ENCODE measurements at regions not wholly inside any gene's neighbourhood (a gene's known extent, or its start where the extent isn't known, plus 50 kb on each side); places are given as distances from the start of the nearest gene placed in this dataset.

- no peak overlapping the region for H3K27ac ChIP-seq (ENCODE audit: low read length)
- H3K36me3 ChIP-seq (ENCODE audit: control insufficient read depth, low read depth, low read length), result no peaks in the 10 kb centered on the region
- no peak overlapping the region for H3K4me3 ChIP-seq (ENCODE audit: low read length)
- peaks cover 26% of the 10 kb centered on the region for H3K4me1 ChIP-seq (ENCODE audit: control insufficient read depth, low read depth, low read length)
- no peaks in the 10 kb centered on the region for H3K27me3 ChIP-seq (ENCODE audit: control insufficient read depth, insufficient read depth, low read length)
- H3K9me3 ChIP-seq (ENCODE audit: control insufficient read depth, low read depth, low read length), result no peaks in the 10 kb centered on the region
- H3K9ac ChIP-seq (ENCODE audit: low read length), result no peak overlapping the region
These were observed 478.6 kb downstream of the SHQ1 start for GRCh38 chr3:72369681-72370080.

DNA sequence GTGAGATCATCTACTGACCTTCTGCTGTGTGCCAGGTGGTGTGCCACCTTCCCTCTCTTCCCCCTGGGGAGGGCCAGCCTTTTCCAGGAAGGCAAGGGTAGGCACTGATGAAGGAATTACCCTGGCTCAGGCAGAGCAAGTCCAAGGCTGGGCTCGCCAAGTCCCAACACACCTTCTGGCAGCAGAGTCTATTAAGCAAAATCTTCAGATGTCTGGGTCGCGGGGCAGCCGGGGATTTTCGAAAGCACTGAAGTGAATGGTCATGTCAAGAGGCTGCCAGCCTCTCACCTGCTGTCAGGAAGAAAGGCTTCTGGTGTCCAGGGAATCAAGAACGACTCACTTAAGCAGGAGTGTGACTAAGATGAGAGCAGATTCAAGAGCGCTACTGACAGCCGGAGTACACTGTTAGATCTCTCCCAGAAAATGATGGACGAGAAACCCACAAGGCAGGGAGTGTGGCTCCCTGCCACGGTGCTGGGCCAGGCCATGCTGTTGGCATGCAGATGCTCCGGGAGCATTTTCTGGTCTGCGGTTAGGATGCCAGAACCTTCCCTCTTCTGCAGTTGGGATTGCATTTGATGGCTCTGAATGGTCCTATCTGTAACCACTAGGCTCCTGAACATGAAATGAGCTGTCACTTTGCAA lies 479.8 kb downstream of the SHQ1 start:
- Histone ChIP-seq H3K4me3 (ENCODE audit: low read length) (no peak overlapping the region), H3K36me3 (ENCODE audit: control insufficient read depth, low read depth, low read length) (no peaks in the 10 kb centered on the region), H3K27me3 (ENCODE audit: control insufficient read depth, insufficient read depth, low read length) (no peaks in the 10 kb centered on the region), H3K9ac (ENCODE audit: low read length) (no peak overlapping the region), H3K27ac (ENCODE audit: low read length) (no peak overlapping the region), H3K9me3 (ENCODE audit: control insufficient read depth, low read depth, low read length) (no peaks in the 10 kb centered on the region), H3K4me1 (ENCODE audit: control insufficient read depth, low read depth, low read length) (peaks cover 15% of the 10 kb centered on the region)

DNA sequence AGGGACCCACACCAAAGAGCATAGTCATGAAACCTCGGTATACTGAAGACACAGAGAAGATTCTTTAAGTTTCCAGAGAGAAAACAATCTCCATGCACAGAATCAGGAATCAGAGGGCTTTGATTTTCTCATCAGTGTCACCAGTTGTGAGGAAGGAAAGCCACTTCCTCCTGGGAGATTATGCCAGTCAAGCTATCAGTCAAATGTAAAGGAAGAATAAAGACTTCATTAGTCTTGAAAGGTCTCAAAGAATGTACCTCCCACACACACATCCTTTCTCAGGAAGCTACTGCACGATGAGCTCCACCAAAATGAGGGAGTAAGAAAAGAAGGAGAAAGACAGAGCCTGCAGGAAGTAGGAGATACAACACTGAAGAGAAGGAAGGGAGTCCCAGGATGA lies 486.3 kb downstream of the SHQ1 start:
- H3K4me3 ChIP-seq (ENCODE audit: low read length), result no peak overlapping the region
- H3K9ac ChIP-seq (ENCODE audit: low read length), result no peak overlapping the region
- H3K36me3 ChIP-seq (ENCODE audit: control insufficient read depth, low read depth, low read length), result no peaks in the 10 kb centered on the region
- no peaks in the 10 kb centered on the region for H3K9me3 ChIP-seq (ENCODE audit: control insufficient read depth, low read depth, low read length)
- no peaks in the 10 kb centered on the region for H3K27me3 ChIP-seq (ENCODE audit: control insufficient read depth, insufficient read depth, low read length)
- no peak overlapping the region for H3K27ac ChIP-seq (ENCODE audit: low read length)
- no peaks in the 10 kb centered on the region for H3K4me1 ChIP-seq (ENCODE audit: control insufficient read depth, low read depth, low read length)

DNA sequence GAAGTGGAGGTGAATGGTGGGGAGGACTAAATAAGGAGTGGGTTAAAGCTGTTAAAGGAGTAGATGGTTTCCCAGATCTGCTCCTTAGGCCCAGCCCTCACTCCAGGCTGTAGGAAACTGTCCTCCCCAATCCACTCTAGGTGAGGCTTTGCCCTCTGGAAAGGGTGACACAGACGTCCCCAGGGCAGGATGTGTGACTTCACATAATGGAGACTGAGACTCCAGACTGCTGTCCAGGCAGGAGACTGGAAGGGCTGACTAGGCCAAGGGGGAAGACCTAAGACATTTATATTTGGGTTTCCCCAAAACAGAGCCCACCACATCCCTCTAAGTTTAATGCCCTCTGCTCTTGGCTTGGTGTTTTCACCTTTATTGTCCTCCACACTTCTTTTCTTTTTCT lies 488.5 kb downstream of the SHQ1 start:
- H3K4me1 ChIP-seq (ENCODE audit: control insufficient read depth, low read depth, low read length), result no peaks in the 10 kb centered on the region
- no peak overlapping the region for H3K9ac ChIP-seq (ENCODE audit: low read length)
- no peaks in the 10 kb centered on the region for H3K36me3 ChIP-seq (ENCODE audit: control insufficient read depth, low read depth, low read length)
- H3K27ac ChIP-seq (ENCODE audit: low read length), result no peak overlapping the region
- H3K4me3 ChIP-seq (ENCODE audit: low read length), result no peak overlapping the region
- H3K9me3 ChIP-seq (ENCODE audit: control insufficient read depth, low read depth, low read length), result no peaks in the 10 kb centered on the region
- no peaks in the 10 kb centered on the region for H3K27me3 ChIP-seq (ENCODE audit: control insufficient read depth, insufficient read depth, low read length)

GRCh38 chr3:72355168-72355567 lies 493.1 kb downstream of the SHQ1 start:
- no peak overlapping the region for H3K4me3 ChIP-seq (ENCODE audit: low read length)

DNA sequence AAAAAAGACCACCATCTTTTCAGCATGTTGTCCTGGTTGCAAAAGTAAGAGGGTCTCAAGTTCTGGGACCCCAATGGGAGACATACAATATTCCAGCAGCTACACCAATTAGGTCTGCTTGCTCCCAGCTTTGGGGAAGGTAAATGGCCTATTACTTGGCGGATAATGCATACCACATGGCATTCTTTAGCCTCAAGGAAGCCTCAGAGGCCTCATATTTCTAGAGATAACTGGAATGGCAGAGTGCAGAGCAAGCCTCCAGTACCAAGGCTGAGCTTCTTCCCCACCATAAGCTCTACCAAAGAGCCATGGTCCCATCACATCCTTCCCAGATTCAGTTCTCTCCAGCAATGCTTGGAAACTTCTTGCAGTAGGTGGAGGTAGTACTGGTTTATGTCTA lies 493.8 kb downstream of the SHQ1 start:
- Histone ChIP-seq H3K27ac (ENCODE audit: low read length) (no peak overlapping the region), H3K36me3 (ENCODE audit: control insufficient read depth, low read depth, low read length) (no peaks in the 10 kb centered on the region), H3K9ac (ENCODE audit: low read length) (no peak overlapping the region), H3K4me1 (ENCODE audit: control insufficient read depth, low read depth, low read length) (no peaks in the 10 kb centered on the region), H3K4me3 (ENCODE audit: low read length) (no peak overlapping the region), H3K27me3 (ENCODE audit: control insufficient read depth, insufficient read depth, low read length) (no peaks in the 10 kb centered on the region), H3K9me3 (ENCODE audit: control insufficient read depth, low read depth, low read length) (no peaks in the 10 kb centered on the region)

More at GRCh38 chr3:72355168-72355567, 493.1 kb downstream of the SHQ1 start:
- no peaks in the 10 kb centered on the region for H3K27me3 ChIP-seq (ENCODE audit: control insufficient read depth, insufficient read depth, low read length)
- H3K9me3 ChIP-seq (ENCODE audit: control insufficient read depth, low read depth, low read length), result no peaks in the 10 kb centered on the region
- H3K36me3 ChIP-seq (ENCODE audit: control insufficient read depth, low read depth, low read length), result no peaks in the 10 kb centered on the region
- no peak overlapping the region for H3K27ac ChIP-seq (ENCODE audit: low read length)
- no peak overlapping the region for H3K9ac ChIP-seq (ENCODE audit: low read length)
- no peaks in the 10 kb centered on the region for H3K4me1 ChIP-seq (ENCODE audit: control insufficient read depth, low read depth, low read length)

- Histone ChIP-seq H3K27me3 (ENCODE audit: control insufficient read depth, insufficient read depth, low read length) (no peaks in the 10 kb centered on the region), H3K9me3 (ENCODE audit: control insufficient read depth, low read depth, low read length) (no peaks in the 10 kb centered on the region), H3K4me3 (ENCODE audit: low read length) (no peak overlapping the region), H3K4me1 (ENCODE audit: control insufficient read depth, low read depth, low read length) (no peaks in the 10 kb centered on the region), H3K9ac (ENCODE audit: low read length) (no peak overlapping the region), H3K36me3 (ENCODE audit: control insufficient read depth, low read depth, low read length) (no peaks in the 10 kb centered on the region), H3K27ac (ENCODE audit: low read length) (no peak overlapping the region)
These were observed 494.8 kb downstream of the SHQ1 start for GRCh38 chr3:72353236-72354128.

DNA sequence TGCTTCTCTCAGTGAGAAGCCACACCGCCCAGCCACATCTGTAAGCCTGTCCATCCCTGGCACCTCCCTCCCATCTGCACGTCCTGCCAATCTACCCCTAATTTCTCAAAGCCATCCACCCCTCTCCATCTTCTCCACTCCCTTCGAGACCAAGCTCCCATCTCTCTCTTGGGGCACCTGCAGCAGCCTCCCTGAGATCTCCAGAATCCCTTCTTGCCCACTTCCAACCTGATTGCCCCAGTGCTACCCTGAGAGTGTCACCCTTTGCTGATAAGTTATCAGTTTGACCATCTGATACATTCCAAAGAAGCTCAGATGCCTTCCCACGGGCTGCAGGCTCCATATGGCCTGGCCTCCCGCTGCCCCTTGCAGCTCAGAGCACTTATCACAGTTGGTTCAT lies 496.1 kb downstream of the SHQ1 start:
- Histone ChIP-seq H3K4me1 (ENCODE audit: control insufficient read depth, low read depth, low read length) (no peaks in the 10 kb centered on the region), H3K36me3 (ENCODE audit: control insufficient read depth, low read depth, low read length) (no peaks in the 10 kb centered on the region), H3K9ac (ENCODE audit: low read length) (no peak overlapping the region), H3K27me3 (ENCODE audit: control insufficient read depth, insufficient read depth, low read length) (no peaks in the 10 kb centered on the region), H3K27ac (ENCODE audit: low read length) (no peak overlapping the region), H3K4me3 (ENCODE audit: low read length) (no peak overlapping the region), H3K9me3 (ENCODE audit: control insufficient read depth, low read depth, low read length) (no peaks in the 10 kb centered on the region)

GRCh38 chr3:72351536-72351935 lies 496.7 kb downstream of the SHQ1 start:
- no peak overlapping the region for H3K9ac ChIP-seq (ENCODE audit: low read length)

DNA sequence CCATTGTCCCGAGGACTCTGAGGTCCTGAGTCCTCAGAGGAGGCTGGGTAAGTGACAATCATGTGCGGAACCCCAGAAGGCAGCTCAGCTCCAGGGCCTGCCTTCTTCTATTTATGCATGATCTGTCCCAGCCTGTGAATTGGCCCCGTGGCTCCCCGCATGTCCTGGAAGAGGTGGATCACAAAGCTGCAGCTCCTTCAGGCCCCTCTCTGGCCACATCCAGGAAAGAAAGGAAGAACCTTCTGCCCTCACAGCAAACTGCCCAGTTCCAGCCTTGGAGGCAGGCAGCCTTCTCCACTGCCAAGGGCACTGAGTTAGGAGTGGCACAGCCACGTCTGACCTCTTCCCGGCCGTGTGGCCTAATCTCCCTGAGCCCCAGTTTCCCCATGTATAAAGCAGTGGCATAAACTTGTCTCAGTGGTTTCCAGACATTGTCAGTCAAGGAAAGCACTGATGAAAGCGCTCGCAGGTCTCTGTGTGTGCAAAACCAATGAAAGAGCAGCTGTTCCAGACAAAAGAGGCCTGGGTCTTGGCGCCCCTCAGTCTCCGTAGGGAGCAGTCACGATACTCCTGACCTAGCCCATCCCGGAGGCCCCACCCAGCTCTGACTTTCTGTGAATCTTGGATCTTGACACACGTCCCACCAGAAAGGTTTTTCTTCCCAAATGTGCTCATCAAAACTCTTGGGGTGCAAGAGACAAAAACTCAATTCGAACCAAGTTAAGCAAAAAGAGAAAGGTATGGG lies 497.3 kb downstream of the SHQ1 start:
- Histone ChIP-seq H3K9me3 (ENCODE audit: control insufficient read depth, low read depth, low read length) (no peaks in the 10 kb centered on the region), H3K4me1 (ENCODE audit: control insufficient read depth, low read depth, low read length) (no peaks in the 10 kb centered on the region), H3K27ac (ENCODE audit: low read length) (no peak overlapping the region), H3K9ac (ENCODE audit: low read length) (no peak overlapping the region), H3K4me3 (ENCODE audit: low read length) (no peak overlapping the region), H3K27me3 (ENCODE audit: control insufficient read depth, insufficient read depth, low read length) (no peaks in the 10 kb centered on the region), H3K36me3 (ENCODE audit: control insufficient read depth, low read depth, low read length) (no peaks in the 10 kb centered on the region)

More at GRCh38 chr3:72351536-72351935, 496.7 kb downstream of the SHQ1 start:
- Histone ChIP-seq H3K4me1 (ENCODE audit: control insufficient read depth, low read depth, low read length) (no peaks in the 10 kb centered on the region), H3K36me3 (ENCODE audit: control insufficient read depth, low read depth, low read length) (no peaks in the 10 kb centered on the region), H3K27me3 (ENCODE audit: control insufficient read depth, insufficient read depth, low read length) (no peaks in the 10 kb centered on the region), H3K27ac (ENCODE audit: low read length) (no peak overlapping the region), H3K4me3 (ENCODE audit: low read length) (no peak overlapping the region), H3K9me3 (ENCODE audit: control insufficient read depth, low read depth, low read length) (no peaks in the 10 kb centered on the region)

GRCh38 chr3:72348357-72348756 lies 499.9 kb downstream of the SHQ1 start:
- no peak overlapping the region for H3K27ac ChIP-seq (ENCODE audit: low read length)
- H3K4me3 ChIP-seq (ENCODE audit: low read length), result no peak overlapping the region
- H3K27me3 ChIP-seq (ENCODE audit: control insufficient read depth, insufficient read depth, low read length), result no peaks in the 10 kb centered on the region
- no peaks in the 10 kb centered on the region for H3K36me3 ChIP-seq (ENCODE audit: control insufficient read depth, low read depth, low read length)
- H3K9me3 ChIP-seq (ENCODE audit: control insufficient read depth, low read depth, low read length), result no peaks in the 10 kb centered on the region
- no peaks in the 10 kb centered on the region for H3K4me1 ChIP-seq (ENCODE audit: control insufficient read depth, low read depth, low read length)
- H3K9ac ChIP-seq (ENCODE audit: low read length), result no peak overlapping the region
